SH-SY5Y (cell line): ENCODE measurements at regions not wholly inside any gene's neighbourhood (a gene's known extent, or its start where the extent isn't known, plus 50 kb on each side); places are given as distances from the start of the nearest gene placed in this dataset.

Source experiments
- GATA2 ChIP-seq: IDR thresholded peaks from 2 replicates; pipeline ENCODE4 v1.6.1; 2011; ENCODE audit warnings: mild to moderate bottlenecking, low read depth, low read length
- GATA3 ChIP-seq: IDR thresholded peaks from 2 replicates; pipeline ENCODE4 v1.6.1; 2011; ENCODE audit warnings: low read depth, mild to moderate bottlenecking, low read length, moderate library complexity

- TF ChIP-seq GATA2 (no peak), GATA3 (no peak)
Observed at GRCh38 chr1:187445066-187445465, 616.3 kb downstream of the PLA2G4A start.
